GM19397 (cell line): ENCODE measurements at regions not wholly inside any gene's neighbourhood (a gene's known extent, or its start where the extent isn't known, plus 50 kb on each side); places are given as distances from the start of the nearest gene placed in this dataset.

Experiments
- ATAC-seq: cut with Tn5 transposase; IDR thresholded peaks from one replicate; pipeline ENCODE4 v1.9.1; 2021; ENCODE audit warnings: mild to moderate bottlenecking, moderate library complexity; ENCODE audit not compliant: unreplicated experiment

- ATAC-seq: no peak
These were observed 109.5 kb upstream of the NLRP1 start for GRCh38 chr17:5693821-5694220.

DNA sequence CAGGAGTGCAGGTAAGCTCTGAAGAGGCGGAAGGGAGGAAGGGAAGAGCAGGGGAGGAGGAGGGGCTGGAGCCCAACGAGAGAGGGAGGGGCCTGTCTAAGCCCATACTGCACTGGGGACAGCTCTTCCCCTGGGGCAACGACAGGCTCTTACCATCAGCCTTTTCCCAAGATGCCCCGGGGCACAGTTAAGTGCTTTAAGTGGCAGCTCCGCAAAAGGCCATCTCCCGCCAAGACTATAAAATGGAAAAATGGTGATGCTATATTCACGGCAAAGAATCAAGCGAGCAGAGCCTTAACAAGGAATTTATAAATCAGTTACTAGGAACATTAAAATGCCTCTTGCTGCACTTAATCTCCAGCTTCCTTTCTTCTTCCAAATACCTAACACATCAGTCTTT is 110.2 kb upstream of the NLRP1 start:
- ATAC-seq: no peak

- no peak for ATAC-seq
These were observed 111.2 kb upstream of the NLRP1 start for GRCh38 chr17:5695480-5695879.

- no peak for ATAC-seq
These were observed 114.7 kb upstream of the NLRP1 start for GRCh38 chr17:5698959-5699358.

GRCh38 chr17:5699814-5700213 is 115.5 kb upstream of the NLRP1 start:
- no peak for ATAC-seq

DNA sequence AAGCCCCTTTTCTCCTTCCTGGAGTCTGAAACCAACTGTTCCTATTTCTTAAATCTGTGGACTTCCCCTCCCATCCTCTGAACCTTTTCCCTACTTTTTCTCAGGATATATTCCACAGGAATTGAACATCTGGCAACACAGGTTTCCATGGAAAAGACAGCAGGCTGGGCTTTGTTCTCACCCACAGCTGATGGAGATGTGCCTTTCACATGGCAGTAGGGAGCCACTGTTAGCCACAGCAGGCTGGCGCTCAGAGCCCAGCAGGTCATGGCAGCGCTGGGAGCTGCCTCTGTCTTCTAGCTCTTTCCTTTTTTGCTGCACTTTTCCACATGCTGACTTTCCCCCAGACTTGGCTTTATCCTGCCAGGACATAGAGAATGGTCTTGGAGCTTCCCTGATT is 116.4 kb upstream of the NLRP1 start:
- no peak for ATAC-seq

DNA sequence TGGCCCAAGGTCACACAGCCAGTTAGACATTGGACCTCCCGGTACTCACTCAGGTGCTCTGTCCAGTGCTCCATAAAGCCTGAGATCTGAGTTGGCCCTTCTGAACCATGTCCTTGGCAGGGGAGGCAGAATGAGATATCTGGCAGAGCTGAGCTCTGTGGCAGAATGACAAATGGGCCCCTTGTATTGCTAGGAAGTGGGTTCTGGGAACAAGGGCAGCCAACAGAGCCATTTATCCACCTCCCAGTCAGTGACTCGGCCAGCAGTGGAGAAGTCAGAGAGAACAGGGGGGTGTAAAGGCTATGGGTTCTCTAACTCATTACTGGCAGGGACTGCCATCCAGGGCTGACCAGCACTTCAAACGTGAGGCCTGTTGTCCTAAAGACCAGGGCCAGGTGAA is 117.1 kb upstream of the NLRP1 start:
- ATAC-seq: no peak

GRCh38 chr17:5702951-5703510 is 118.7 kb upstream of the NLRP1 start:
- no peak for ATAC-seq

GRCh38 chr17:5703736-5704135 is 119.4 kb upstream of the NLRP1 start:
- ATAC-seq: no peak

GRCh38 chr17:5705081-5705875 is 121.0 kb upstream of the NLRP1 start:
- ATAC-seq: no peak

DNA sequence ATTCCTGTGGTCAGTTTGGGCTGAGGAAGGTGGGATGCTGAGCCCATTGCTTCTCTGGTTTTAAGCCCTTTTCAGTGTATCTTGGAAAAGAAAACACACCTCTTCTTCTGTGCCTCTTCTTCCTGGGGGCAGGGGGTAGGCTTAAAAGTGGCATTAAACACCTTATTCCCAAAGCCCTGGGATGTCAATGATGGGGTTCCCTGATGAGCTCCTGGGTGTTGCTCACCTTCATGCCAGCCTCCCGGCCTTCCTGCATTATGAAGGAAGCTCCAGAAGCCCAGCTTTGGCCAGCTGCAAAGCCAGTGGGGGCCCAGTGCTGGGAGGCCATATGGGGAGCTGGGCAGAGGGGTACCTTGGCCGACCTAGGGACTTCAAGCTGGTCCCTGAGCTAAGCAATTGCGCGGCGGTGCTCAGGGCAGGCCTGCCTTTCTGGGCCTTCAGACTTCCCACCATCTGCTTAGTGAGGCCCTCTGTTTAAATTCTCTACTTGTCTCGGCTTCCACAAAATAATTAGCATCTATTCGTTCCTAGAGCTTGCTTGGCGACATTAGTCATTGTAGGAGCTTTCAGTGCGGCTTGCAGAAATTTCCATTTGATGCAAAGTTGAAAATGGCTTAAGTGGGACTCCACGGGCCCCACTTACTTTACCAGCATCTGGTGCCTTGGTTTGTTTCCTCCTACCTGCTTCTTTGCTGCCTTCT is 121.7 kb upstream of the NLRP1 start:
- no peak for ATAC-seq

GRCh38 chr17:5706577-5707210 is 122.4 kb upstream of the NLRP1 start:
- ATAC-seq: no peak

DNA sequence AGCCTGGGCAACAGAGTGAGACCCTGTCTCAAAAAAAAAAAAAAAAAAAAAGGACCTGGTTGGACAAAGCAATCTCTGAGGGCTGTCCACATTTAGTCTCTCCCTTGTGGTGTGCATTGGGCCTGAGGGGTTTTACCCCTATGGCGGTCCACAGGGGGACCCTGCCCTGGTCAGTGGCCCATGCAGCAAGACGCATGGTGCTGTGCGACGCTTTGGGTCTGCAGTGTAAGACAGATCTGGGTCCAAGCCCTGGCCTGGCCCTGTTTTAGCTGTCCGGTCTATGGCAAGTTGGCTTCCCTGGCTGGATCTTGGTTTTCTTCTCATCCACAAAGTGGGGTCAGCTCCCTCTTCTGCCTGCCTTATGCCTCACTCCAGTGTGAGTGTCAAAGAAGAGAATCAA is 123.2 kb upstream of the NLRP1 start:
- no peak for ATAC-seq

DNA sequence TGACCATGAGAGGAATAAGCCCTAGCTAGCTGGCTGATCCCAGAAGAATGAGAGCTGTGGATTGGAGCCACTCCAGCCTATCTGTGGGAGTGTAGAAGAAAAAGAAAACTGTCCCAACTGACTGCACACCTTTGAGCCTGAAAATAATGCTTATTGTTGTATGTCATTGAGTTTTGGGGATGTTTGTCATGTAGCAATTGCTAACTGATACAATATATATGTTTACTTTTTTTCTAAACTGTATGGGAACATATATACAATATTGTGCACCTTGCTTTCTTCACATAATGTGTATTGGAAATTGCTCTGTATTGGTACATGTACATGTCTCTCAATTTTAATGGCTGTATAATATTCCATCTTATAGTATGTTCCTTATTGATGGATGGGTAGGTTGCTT is 124.0 kb upstream of the NLRP1 start:
- ATAC-seq: no peak

DNA sequence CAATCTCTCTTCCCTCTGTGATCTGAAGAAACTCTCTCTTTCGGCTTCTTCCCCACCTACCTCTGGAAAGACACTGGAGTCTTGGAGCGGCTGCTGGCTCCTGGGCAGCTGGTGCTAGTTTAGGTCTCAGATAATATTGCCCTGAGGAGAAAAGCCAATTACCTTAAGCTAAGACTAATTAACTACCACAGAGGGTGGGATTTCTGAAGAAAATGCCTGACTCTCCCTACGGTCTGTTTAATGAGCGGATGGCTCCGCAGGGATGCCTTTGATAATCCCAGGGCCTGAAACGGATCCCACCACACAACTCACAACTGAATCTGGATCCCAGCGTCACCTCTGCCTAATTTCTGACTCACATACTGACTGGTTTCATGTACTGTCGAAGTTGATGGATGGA is 127.0 kb upstream of the NLRP1 start:
- no peak for ATAC-seq

DNA sequence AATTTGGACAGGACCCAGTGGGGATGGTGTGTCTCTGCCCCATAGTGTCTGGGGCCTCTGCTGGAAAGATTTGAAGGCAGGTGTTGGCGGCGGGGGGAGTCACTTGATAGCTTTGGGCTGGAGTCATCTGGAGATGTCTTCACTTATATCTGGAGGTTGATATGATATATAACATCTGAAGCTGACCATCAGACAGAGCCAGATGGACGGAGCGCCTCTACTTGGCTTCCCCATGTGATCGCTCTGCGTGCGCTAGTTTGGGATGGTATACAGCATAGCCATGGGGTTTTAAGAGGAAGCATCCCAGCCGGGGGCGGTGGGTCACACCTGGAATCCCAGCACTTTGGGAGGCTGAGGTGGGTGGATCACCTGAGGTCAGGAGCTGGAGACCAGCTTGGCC is 130.7 kb upstream of the NLRP1 start:
- ATAC-seq: no peak

DNA sequence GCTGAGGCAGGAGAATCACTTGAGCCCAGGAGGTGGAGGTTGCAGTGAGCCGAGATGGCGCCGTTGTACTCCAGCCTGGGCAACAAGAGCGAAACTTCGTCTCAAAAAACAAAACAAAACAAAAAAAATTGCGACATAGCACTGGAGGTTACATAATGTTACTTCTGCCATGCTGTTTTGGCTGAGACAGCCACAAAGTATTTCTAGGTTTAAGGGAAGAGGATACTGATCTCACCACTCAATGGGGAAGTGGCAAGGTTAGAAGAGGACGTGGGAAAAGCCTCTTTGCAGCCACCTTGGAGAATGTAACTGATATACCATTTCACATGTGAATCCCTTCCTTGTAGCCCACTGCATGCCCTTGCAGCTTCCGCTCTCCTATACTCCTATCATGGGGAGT is 131.2 kb upstream of the NLRP1 start:
- ATAC-seq: no peak

DNA sequence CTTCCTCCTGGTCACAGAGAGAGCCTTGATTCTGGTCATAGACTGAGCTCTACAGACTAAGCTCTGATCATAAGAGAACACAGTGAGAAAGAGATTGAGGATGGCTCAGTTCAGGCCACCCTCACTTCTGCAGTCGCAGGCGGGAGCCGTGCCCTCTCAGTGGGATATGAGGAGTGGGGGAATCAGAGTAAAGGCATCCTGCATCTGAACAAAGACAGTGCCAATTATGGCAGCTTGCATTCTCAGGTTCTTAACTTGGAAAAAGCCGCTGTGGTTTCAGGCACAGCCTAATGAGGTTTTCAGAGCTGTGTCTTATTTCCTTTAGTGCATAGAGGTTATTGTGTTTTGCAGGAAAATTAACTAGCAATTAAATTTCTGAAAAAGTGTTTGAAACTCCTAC is 134.4 kb upstream of the NLRP1 start:
- no peak for ATAC-seq

DNA sequence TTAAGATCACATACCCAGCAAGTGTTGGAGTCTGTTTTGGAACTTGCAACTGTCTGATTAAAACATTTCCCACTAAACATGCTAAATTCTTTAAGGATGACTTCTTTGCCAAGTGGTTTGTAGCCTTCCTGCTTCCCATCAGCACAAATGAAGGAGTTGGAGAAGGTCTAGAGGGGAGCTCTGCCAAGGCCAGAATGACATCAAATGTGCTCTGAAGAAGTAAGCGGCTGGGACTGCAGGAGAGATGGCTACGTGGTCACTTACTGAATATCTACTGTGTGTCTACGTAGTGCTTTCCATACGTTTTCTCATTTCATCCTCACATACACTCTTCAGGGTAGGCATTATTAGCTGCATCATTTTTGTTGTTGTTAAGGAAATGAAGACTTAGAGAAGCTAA is 135.7 kb upstream of the NLRP1 start:
- no peak for ATAC-seq

GRCh38 chr17:5730373-5730772 is 146.1 kb upstream of the NLRP1 start:
- ATAC-seq: no peak

DNA sequence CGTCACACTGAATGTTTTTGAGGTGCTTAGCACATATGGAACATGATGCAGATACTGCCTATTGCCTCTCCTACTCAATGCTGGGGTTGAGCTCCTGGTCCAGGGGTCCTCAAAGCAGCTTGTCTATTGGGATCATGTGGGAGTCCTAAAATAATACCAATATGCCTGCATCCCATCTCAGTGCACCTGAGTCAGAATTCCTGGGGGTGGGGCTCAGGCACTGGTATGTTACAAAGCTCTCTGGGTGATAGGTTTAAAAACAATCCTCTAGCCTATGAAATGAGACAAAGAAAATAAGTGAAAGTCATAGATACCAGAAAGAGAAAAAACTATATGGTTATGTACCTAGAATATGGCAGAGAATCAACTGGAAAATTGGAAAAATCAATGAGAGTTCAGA is 156.6 kb upstream of the NLRP1 start:
- ATAC-seq: no peak

DNA sequence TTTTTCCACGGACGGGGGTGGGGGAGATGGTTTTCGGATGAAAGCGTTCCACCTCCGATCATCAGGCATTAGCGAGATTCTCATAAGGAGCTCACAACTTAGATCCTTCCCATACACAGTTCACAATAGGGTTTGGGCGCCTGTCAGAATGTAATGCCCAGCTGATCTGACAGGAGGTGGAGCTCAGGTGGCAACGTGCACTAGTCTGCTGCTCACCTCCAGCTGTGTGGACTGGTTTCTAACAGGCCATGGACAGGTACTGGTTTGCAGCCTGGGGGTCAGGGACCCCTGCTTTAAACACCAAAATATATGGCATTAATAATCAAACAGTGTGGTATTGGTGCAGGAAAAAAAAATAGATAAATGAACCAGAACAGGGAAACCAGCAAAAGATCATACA is 157.5 kb upstream of the NLRP1 start:
- ATAC-seq: no peak
